ENCODE measurements at regions not wholly inside any gene's neighbourhood (a gene's known extent, or its start where the extent isn't known, plus 50 kb on each side); places are given as distances from the start of the nearest gene placed in this dataset.
A peak's percentile ranks its signal among the peaks of the same experiment; 100 is the strongest.

DNA sequence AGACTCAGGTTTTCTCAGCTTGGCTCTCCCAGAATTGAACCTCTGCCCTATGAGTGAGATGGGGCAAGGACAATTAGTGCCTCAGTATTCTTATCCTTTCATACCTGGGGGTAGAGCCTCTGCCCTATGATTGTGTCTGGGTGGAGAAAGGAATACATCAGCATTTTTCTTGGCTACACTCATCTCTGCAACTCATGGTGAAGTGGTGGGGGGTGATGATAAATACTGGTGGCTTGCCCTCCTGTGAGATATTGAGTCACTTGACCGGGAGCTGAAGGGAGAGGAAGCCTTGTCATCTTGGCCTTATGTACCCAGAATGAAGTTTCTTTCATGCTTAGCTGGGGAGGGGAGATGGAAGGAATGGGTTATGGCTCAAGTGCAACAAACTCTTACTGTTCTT, 71.3 kb upstream of the ENOX2 start:
- no peak for FAIRE-seq

GRCh38 chrX:130975947-130976346, 72.9 kb upstream of the ENOX2 start:
- FAIRE-seq, result peak; percentile 89

- no peak for FAIRE-seq
Measured at GRCh38 chrX:130981836-130982235, 76.3 kb upstream of the ARHGAP36 start.

DNA sequence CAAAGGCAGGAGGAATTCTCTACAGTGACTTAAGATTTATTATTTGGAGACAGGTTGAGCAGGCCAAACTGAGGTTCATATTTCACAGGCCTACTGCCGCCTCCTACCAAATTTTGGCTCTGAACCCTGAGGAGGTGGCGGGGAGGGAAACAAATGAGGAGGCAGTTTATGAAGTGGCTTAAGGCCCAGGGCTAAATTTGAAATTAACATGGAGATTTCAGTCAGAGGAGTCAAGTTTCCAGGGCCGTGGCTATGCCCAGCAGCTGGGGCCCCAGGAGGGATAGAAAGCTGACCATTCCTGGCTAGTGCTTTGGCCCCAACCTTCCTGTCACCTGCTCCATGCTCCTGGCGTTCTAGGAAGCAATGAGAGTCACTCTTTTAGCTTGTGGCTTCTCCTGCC, 73.4 kb upstream of the ARHGAP36 start:
- FAIRE-seq, result no peak

- FAIRE-seq, result no peak
Measured at GRCh38 chrX:130987241-130987640, 70.9 kb upstream of the ARHGAP36 start.

- FAIRE-seq, result no peak
Measured at GRCh38 chrX:130990723-130991122, 67.4 kb upstream of the ARHGAP36 start.

DNA sequence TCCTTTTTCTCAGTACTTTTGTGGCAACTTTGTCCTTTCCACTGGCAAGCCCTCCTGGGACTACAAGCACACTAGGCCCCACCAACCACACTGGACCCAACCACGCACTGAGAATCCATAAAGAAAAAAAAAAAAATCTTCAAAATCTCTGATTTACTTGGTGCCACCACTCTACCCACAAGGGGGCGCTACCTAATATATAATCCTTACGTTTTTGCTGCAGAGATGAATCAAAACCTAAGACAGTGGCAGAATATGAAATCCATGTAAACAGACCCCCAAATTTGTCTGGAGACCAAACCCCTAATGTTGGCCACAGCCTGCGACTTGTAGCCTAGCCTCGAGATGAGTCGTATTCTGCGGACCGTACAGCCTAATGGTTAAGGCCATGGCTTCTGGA, 63.5 kb upstream of the ARHGAP36 start:
- FAIRE-seq, result peak; percentile 63

DNA sequence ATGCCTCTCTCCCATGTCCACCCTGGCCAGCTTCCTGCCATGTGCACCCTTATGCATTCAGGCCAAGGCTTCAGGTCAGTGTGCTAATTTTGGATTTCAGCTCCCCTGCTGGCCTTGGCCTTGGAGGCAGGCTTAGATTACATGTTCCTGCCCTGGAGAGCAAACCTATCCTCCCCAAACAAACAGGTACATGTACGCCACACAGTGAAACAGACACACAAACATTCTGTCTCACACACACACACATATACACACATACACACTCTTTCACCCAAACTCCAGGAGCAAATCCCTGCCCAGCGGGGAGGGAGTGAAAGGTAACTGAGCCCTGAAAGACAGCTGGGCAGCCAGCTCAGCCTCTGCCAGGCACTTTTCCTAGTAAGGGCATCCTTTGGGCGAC, 62.7 kb upstream of the ARHGAP36 start:
- no peak for FAIRE-seq

DNA sequence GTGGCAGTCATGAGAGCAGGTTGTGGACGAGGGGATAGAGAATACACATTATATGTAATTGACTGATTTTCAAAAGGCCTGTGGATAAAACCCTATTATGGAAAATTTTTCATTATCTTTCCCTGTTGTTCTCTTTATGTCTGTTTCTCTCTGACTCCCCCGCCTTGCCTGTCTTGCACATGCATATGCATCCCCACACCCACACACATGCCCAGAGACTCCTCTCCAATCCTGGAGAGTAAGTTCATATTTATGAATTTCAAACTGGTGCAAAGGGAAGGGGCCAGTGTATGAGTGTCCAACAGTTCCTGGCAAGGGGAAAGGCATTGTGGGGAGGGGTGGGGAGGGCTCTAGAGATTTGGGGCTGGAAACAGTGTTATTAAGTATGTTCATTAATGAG, 60.8 kb upstream of the ARHGAP36 start:
- no peak for FAIRE-seq

DNA sequence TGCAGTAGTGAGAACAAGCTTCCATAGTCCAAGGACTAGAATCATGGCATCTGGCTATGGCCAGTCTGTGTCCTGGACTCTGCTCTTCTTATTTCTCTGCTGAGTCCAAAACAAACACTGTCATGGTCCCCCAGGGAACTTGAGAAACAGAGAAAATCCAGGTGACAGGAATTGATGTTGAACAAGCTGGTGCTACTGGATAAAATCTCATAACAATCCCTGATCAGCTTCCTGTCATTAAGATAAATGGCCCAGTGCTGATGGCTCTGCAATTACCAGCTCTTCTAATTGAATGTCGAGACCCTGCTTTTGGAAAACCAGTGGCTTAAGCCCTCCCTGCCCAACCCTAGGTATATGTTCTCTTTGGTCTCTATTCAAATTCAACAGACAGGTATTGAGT, 58.8 kb upstream of the ARHGAP36 start:
- FAIRE-seq, result no peak
